ENCODE measurements at regions not wholly inside any gene's neighbourhood (a gene's known extent, or its start where the extent isn't known, plus 50 kb on each side); places are given as distances from the start of the nearest gene placed in this dataset.

- no peak for DNase-seq
Observed at GRCh38 chr17:68185820-68186219, 62.0 kb upstream of the AMZ2 start.

- no peak for DNase-seq
Observed at GRCh38 chr17:68190495-68190894, 57.3 kb upstream of the AMZ2 start.

GRCh38 chr17:68195667-68196393 lies 52.0 kb upstream of the AMZ2 start:
- no peak for DNase-seq

- no peak for DNase-seq
Observed at GRCh38 chr17:68196394-68197090, 51.3 kb upstream of the AMZ2 start.

- DNase-seq, result no peak
Observed at GRCh38 chr17:68197091-68197996, 50.5 kb upstream of the AMZ2 start.

- DNase-seq, result no peak
Observed at GRCh38 chr17:68197997-68198930, 49.6 kb upstream of the AMZ2 start.
